ENCODE measurements at regions not wholly inside any gene's neighbourhood (a gene's known extent, or its start where the extent isn't known, plus 50 kb on each side); places are given as distances from the start of the nearest gene placed in this dataset.

GRCh38 chr5:61619289-61619688 is 287.2 kb downstream of the ZSWIM6 start:
- Mint-ChIP-seq H3K9me3 (ENCODE audit: low read depth, unreplicated experiment) (no peaks in the 10 kb centered on the region), H3K4me3 (ENCODE audit: low read depth, unreplicated experiment) (no peak overlapping the region), H3K27ac (ENCODE audit: unreplicated experiment) (no peak overlapping the region), H3K4me1 (ENCODE audit: low read depth, unreplicated experiment) (no peaks in the 10 kb centered on the region), H3K36me3 (ENCODE audit: insufficient read depth, unreplicated experiment) (no peaks in the 10 kb centered on the region), H3K27me3 (ENCODE audit: unreplicated experiment) (peaks cover 21% of the 10 kb centered on the region)
- CTCF ChIA-PET, result no interaction called here
- no peak for DNase-seq
- intact Hi-C loops (cut with micrococcal nuclease; ENCODE audit: unreplicated experiment), result no loop called here
- TF ChIP-seq CTCF (IDR thresholded peaks at IDR 0.05; ENCODE audit: unreplicated experiment), result no peak
- BruUV-seq (replicated peaks), result no TSS peak

GRCh38 chr5:61619777-61620518 is 287.9 kb downstream of the ZSWIM6 start:
- Mint-ChIP-seq H3K27ac (ENCODE audit: unreplicated experiment) (no peak overlapping the region), H3K27me3 (ENCODE audit: unreplicated experiment) (peaks cover 17% of the 10 kb centered on the region), H3K36me3 (ENCODE audit: insufficient read depth, unreplicated experiment) (peaks cover 3% of the 10 kb centered on the region), H3K9me3 (ENCODE audit: low read depth, unreplicated experiment) (no peaks in the 10 kb centered on the region), H3K4me1 (ENCODE audit: low read depth, unreplicated experiment) (no peaks in the 10 kb centered on the region), H3K4me3 (ENCODE audit: low read depth, unreplicated experiment) (no peak overlapping the region)
- no peak for TF ChIP-seq CTCF (IDR thresholded peaks at IDR 0.05; ENCODE audit: unreplicated experiment)
- BruUV-seq (replicated peaks), result no TSS peak
- DNase-seq, result no peak
- CTCF ChIA-PET, result interaction anchor here (1.6 kb wide), 1 partner anchor 8 kb away, joined by 3 read pairs; no protein-coding TSS in a partner anchor
- intact Hi-C loops (cut with micrococcal nuclease; ENCODE audit: unreplicated experiment), result no loop called here

- BruUV-seq (replicated peaks), result no TSS peak
- H3K4me3 Mint-ChIP-seq (ENCODE audit: low read depth, unreplicated experiment), result no peak overlapping the region
- no peak overlapping the region for H3K27ac Mint-ChIP-seq (ENCODE audit: unreplicated experiment)
- no peak for DNase-seq
- H3K27me3 Mint-ChIP-seq (ENCODE audit: unreplicated experiment), result peaks cover 17% of the 10 kb centered on the region
- no peaks in the 10 kb centered on the region for H3K9me3 Mint-ChIP-seq (ENCODE audit: low read depth, unreplicated experiment)
- no peak for TF ChIP-seq CTCF (IDR thresholded peaks at IDR 0.05; ENCODE audit: unreplicated experiment)
- CTCF ChIA-PET, result interaction anchor here (1.6 kb wide), 1 partner anchor 9 kb away, joined by 3 read pairs; no protein-coding TSS in a partner anchor
- no peaks in the 10 kb centered on the region for H3K4me1 Mint-ChIP-seq (ENCODE audit: low read depth, unreplicated experiment)
- H3K36me3 Mint-ChIP-seq (ENCODE audit: insufficient read depth, unreplicated experiment), result peaks cover 11% of the 10 kb centered on the region
- intact Hi-C loops (cut with micrococcal nuclease; ENCODE audit: unreplicated experiment), result no loop called here
These were observed 288.7 kb downstream of the ZSWIM6 start for GRCh38 chr5:61620699-61621182.

- Mint-ChIP-seq H3K4me1 (ENCODE audit: low read depth, unreplicated experiment) (no peaks in the 10 kb centered on the region), H3K27me3 (ENCODE audit: unreplicated experiment) (peaks cover 17% of the 10 kb centered on the region), H3K9me3 (ENCODE audit: low read depth, unreplicated experiment) (no peaks in the 10 kb centered on the region), H3K36me3 (ENCODE audit: insufficient read depth, unreplicated experiment) (peaks cover 11% of the 10 kb centered on the region), H3K4me3 (ENCODE audit: low read depth, unreplicated experiment) (no peak overlapping the region), H3K27ac (ENCODE audit: unreplicated experiment) (no peak overlapping the region)
- intact Hi-C loops (cut with micrococcal nuclease; ENCODE audit: unreplicated experiment), result no loop called here
- CTCF ChIA-PET, result interaction anchor here (1.6 kb wide), 1 partner anchor 10 kb away, joined by 3 read pairs; no protein-coding TSS in a partner anchor
- no peak for DNase-seq
- TF ChIP-seq CTCF (IDR thresholded peaks at IDR 0.05; ENCODE audit: unreplicated experiment), result no peak
- no TSS peak for BruUV-seq (replicated peaks)
These were observed 289.2 kb downstream of the ZSWIM6 start for GRCh38 chr5:61621202-61621650.
